ENCODE measurements at regions not wholly inside any gene's neighbourhood (a gene's known extent, or its start where the extent isn't known, plus 50 kb on each side); places are given as distances from the start of the nearest gene placed in this dataset.

GRCh38 chr2:120583851-120584570, 151.7 kb upstream of the GLI2 start:
- TF ChIP-seq CTCF (IDR thresholded peaks at IDR 0.05) = no peak
- no peak for TF ChIP-seq EZH2 (IDR thresholded peaks at IDR 0.05; ENCODE audit: borderline replicate concordance, insufficient read depth, low read depth, low read length, poor library complexity, severe bottlenecking)

Data from B cell (primary cell).